ENCODE measurements at regions not wholly inside any gene's neighbourhood (a gene's known extent, or its start where the extent isn't known, plus 50 kb on each side); places are given as distances from the start of the nearest gene placed in this dataset.
"Not testable (repeated sequence)": the region's sequence is repeated elsewhere in the genome, so short reads cannot be mapped to it uniquely, and the experiment has no call there.

DNA sequence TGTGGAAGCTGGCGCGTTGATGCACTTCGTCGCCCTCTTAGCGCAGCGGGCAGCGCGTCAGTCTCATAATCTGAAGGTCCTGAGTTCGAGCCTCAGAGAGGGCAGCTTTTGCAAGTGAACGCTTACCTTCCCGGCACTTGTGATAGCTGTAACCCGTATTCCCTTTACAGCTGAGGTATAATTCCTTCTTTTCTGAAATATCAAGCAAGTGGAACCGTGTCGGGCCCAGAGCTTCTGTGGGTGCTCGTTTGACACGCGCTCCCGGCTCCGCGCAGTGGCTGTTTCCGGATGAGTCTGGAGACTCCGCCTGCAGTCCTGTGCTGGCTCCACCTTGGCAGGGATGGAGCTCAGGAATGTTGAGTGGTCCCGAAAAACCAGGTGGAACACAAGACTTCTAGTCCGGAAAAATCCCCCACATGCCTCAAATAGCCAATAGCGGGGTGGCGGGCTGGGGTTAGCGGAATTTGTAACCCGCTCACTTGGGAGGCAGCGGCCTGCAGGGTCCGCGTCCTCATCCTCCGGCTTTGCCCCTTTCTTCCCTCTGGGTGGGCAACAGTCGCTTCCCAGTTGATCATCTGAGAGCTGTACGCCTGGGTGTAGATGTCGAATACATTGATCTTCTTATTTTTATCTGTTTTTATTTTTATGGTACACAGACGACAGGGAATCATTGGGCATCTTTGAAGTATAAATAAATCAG is 106.8 kb upstream of the ZNF322 start:
- not testable (repeated sequence) for H3K9me3 ChIP-seq (ENCODE audit: control insufficient read depth, insufficient read depth, low read length); H3K4me1 ChIP-seq (ENCODE audit: insufficient read depth, low read length); H3K9ac ChIP-seq (ENCODE audit: low read depth, low read length); H3K36me3 ChIP-seq (ENCODE audit: insufficient read depth, low read length)

DNA sequence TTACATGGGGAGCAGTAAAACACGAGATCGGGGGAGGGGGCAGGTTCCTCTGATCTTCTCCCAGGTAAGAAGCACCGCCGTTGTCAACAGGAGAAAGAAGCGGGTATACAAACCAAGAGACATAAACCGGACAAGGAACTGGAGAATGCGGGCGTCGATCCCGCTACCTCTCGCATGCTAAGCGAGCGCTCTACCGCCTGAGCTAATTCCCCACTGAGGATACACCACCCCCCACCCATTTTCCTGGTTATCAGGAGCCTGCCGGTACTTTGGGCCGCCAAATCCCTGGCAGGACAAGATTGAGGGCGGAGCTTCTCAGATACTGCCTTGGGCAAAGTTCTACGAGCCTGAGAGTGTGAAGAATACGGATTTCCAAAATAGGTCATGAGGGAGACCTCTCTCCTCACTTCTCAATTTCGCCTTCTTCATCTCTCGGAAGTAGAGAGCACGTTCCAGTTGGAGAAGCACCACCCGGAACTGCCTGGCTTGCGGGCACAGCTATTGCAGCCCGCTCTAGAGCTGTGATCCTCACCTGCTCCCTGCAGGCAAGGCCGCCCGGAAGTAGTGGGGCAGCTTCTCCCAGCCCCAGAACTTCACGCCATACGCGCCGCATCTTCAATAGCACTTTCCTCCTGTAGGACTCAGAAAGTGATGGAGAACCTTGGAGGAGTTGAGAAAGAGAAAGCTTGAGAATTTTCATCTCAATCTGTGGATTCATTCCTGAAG is 111.6 kb upstream of the ZNF322 start:
- not testable (repeated sequence) for H3K9ac ChIP-seq (ENCODE audit: low read depth, low read length); H3K9me3 ChIP-seq (ENCODE audit: control insufficient read depth, insufficient read depth, low read length); H3K4me1 ChIP-seq (ENCODE audit: insufficient read depth, low read length); H3K36me3 ChIP-seq (ENCODE audit: insufficient read depth, low read length)

DNA sequence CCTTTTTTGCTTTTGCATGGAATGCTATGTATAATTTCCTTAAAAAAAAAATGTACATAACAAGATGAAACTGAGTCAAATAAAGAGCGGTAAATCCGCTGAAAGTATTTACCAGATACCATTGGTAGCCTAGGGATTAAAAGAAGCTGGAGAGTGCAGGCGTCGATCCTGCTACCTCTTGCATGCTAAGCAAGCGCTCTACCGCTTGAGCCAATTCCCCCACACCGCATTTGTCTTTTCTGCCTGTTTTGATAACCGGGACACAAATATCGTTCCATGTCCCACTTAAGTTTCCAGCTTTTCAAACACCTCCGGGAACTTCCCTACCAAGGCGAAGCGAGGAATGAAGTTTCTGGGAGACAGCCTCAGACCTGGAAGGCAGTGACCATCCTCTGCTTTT is 113.9 kb upstream of the ZNF322 start:
- H3K36me3 ChIP-seq (ENCODE audit: insufficient read depth, low read length); H3K4me1 ChIP-seq (ENCODE audit: insufficient read depth, low read length); H3K9me3 ChIP-seq (ENCODE audit: control insufficient read depth, insufficient read depth, low read length); H3K9ac ChIP-seq (ENCODE audit: low read depth, low read length): not testable (repeated sequence)

- not testable (repeated sequence) for H3K36me3 ChIP-seq (ENCODE audit: insufficient read depth, low read length); H3K4me1 ChIP-seq (ENCODE audit: insufficient read depth, low read length); H3K9me3 ChIP-seq (ENCODE audit: control insufficient read depth, insufficient read depth, low read length); H3K9ac ChIP-seq (ENCODE audit: low read depth, low read length)
These were observed 121.0 kb upstream of the ZNF322 start for GRCh38 chr6:26780563-26780962.

- H3K9me3 ChIP-seq (ENCODE audit: control insufficient read depth, insufficient read depth, low read length); H3K4me1 ChIP-seq (ENCODE audit: insufficient read depth, low read length); H3K9ac ChIP-seq (ENCODE audit: low read depth, low read length); H3K36me3 ChIP-seq (ENCODE audit: insufficient read depth, low read length): not testable (repeated sequence)
These were observed 136.1 kb upstream of the ZNF322 start for GRCh38 chr6:26795474-26796307.

DNA sequence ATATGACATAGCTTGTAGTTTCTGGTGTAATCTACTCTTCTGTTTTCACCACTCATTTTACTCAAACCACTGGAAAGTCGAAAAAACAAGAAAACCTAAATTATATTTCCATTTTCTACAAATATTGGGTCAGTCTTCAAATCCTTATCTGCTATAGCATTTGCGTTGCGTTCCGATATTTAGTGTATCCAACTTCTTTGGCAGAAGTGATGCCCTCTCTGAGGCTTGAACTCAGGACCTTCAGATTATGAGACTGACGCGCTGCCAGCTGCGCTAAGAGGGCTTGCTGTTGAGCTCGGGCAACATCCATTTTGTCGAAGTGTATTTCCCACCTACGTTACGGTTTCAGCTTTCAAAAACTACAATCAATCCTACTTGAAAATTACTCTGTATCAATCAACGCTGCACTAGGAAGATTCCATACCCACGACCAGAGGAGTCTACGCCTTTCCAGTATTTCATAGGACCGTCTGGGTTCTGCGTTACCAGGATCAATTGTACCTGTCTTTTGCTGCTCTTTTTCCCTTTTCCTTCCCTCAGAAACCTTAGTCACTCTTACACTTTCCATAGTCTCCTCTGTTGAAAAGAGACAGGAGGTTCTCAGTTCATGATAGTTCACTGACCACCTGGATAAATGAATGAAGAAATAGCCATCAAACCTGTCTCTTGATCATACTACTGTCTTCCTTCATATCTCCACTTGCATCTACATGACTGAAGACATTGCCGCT is 140.5 kb upstream of the ZNF322 start:
- not testable (repeated sequence) for H3K4me1 ChIP-seq (ENCODE audit: insufficient read depth, low read length); H3K9me3 ChIP-seq (ENCODE audit: control insufficient read depth, insufficient read depth, low read length); H3K9ac ChIP-seq (ENCODE audit: low read depth, low read length); H3K36me3 ChIP-seq (ENCODE audit: insufficient read depth, low read length)

- H3K36me3 ChIP-seq (ENCODE audit: insufficient read depth, low read length); H3K9ac ChIP-seq (ENCODE audit: low read depth, low read length); H3K4me1 ChIP-seq (ENCODE audit: insufficient read depth, low read length); H3K9me3 ChIP-seq (ENCODE audit: control insufficient read depth, insufficient read depth, low read length): not testable (repeated sequence)
These were observed 144.2 kb upstream of the ZNF322 start for GRCh38 chr6:26803762-26804161.

DNA sequence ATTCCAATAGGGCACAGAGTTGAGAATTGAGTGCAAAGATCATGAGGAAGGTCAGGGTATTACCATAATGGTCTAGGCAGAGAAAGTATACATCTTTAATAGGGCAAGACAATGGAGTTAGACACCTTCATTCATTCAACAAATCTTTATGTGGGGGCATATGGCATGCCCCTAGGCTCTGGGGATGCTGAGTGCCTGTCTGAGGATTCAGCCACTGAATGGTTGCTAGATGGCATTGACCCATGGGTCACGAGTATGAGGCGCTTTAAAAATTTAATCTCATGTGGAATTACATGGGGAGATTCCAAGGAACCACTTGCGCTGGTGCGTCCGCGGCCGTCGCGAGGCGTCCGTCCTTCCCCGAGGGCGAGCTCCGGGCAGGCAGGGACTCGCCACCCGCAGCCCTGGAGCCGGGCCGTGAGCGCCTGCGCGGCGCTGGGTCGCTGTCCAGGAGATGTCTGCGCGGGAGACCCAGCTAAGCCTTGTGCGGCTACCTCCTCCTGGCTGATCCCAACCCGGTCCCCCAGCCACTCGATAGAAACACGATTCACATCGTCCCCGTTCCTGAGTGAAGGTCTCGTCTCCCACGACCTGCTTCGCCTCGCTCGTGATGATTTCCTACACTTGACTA is 152.1 kb upstream of the ZNF322 start:
- H3K9ac ChIP-seq (ENCODE audit: low read depth, low read length); H3K4me1 ChIP-seq (ENCODE audit: insufficient read depth, low read length); H3K36me3 ChIP-seq (ENCODE audit: insufficient read depth, low read length); H3K9me3 ChIP-seq (ENCODE audit: control insufficient read depth, insufficient read depth, low read length): not testable (repeated sequence)

GRCh38 chr6:26818640-26819225 is 159.2 kb upstream of the ZNF322 start:
- not testable (repeated sequence) for H3K9ac ChIP-seq (ENCODE audit: low read depth, low read length); H3K4me1 ChIP-seq (ENCODE audit: insufficient read depth, low read length); H3K36me3 ChIP-seq (ENCODE audit: insufficient read depth, low read length); H3K9me3 ChIP-seq (ENCODE audit: control insufficient read depth, insufficient read depth, low read length)

DNA sequence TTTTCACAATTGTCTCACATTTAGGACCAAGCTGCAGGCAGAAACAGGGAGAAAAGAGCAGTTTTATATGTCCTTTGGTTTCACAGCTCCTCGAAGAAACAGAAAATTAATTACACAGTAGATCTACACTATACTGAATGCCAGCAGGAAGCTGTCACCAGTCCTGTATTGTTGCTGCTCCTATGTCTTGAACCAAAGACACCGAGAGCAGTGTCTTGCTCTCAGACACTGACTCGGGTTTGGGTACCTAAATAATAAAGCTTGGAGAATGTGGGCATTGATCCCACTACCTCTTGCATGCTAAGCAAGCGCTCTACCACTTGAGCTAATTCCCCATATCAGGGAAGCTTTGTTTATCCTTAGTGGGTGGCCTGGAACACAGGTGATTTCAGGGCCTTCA is 168.4 kb upstream of the ZNF322 start:
- not testable (repeated sequence) for H3K9ac ChIP-seq (ENCODE audit: low read depth, low read length); H3K4me1 ChIP-seq (ENCODE audit: insufficient read depth, low read length); H3K9me3 ChIP-seq (ENCODE audit: control insufficient read depth, insufficient read depth, low read length); H3K36me3 ChIP-seq (ENCODE audit: insufficient read depth, low read length)

GRCh38 chr6:26829480-26829879 is 169.9 kb upstream of the ZNF322 start:
- H3K9me3 ChIP-seq (ENCODE audit: control insufficient read depth, insufficient read depth, low read length); H3K4me1 ChIP-seq (ENCODE audit: insufficient read depth, low read length): not testable (repeated sequence)

DNA sequence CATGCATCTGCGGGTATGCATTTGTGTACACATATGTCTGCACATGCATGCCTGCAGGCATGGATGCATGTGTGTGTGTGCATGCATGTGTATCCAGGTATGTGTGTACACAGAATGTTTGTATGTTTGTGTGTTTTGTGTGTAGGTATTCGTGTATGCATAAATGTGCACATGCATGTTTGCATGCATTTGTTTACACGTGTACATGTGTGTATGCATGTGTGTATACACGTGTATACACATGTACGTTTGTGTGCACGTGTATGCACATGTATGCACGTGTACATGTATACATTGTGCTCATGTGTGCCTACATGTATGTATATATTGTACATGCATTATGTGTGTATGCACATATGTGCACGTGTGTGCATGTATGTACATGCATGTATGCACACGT is 171.4 kb upstream of the ZNF322 start:
- not testable (repeated sequence) for H3K9ac ChIP-seq (ENCODE audit: low read depth, low read length); H3K36me3 ChIP-seq (ENCODE audit: insufficient read depth, low read length); H3K9me3 ChIP-seq (ENCODE audit: control insufficient read depth, insufficient read depth, low read length); H3K4me1 ChIP-seq (ENCODE audit: insufficient read depth, low read length)

More at GRCh38 chr6:26829480-26829879, 169.9 kb upstream of the ZNF322 start:
- H3K9ac ChIP-seq (ENCODE audit: low read depth, low read length); H3K36me3 ChIP-seq (ENCODE audit: insufficient read depth, low read length): not testable (repeated sequence)

DNA sequence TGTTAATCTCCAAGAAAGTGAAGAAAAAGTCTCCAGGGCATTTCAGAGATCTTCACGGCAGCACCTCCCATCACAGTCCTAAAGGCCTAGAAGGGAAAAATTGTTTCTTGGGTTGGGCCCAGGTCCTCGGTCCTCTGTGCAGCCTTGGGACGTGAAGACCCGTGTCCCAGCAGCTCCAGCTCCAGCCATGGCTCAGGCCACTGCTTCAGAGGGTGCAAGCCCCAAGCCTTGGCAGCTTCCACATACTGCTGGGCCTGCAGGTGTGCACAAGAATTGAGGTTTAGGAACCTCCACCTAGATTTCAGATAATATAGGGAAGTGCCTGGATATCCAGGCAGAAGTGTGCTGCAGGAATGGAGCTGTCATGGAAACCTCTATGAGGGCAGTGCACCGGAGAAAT is 176.2 kb upstream of the ZNF322 start:
- not testable (repeated sequence) for H3K9me3 ChIP-seq (ENCODE audit: control insufficient read depth, insufficient read depth, low read length); H3K36me3 ChIP-seq (ENCODE audit: insufficient read depth, low read length); H3K9ac ChIP-seq (ENCODE audit: low read depth, low read length); H3K4me1 ChIP-seq (ENCODE audit: insufficient read depth, low read length)

- not testable (repeated sequence) for H3K4me1 ChIP-seq (ENCODE audit: insufficient read depth, low read length); H3K9me3 ChIP-seq (ENCODE audit: control insufficient read depth, insufficient read depth, low read length); H3K36me3 ChIP-seq (ENCODE audit: insufficient read depth, low read length); H3K9ac ChIP-seq (ENCODE audit: low read depth, low read length)
These were observed 177.1 kb upstream of the ZNF322 start for GRCh38 chr6:26836657-26837056.

All from ES-I3 (cell line).